NCI-H146 (cell line): ENCODE measurements at regions not wholly inside any gene's neighbourhood (a gene's known extent, or its start where the extent isn't known, plus 50 kb on each side); places are given as distances from the start of the nearest gene placed in this dataset.
A peak's percentile ranks its signal among the peaks of the same experiment; 100 is the strongest.
"Not testable (repeated sequence)": the region's sequence is repeated elsewhere in the genome, so short reads cannot be mapped to it uniquely, and the experiment has no call there.

Experiments used
- DNase-seq: peaks from one replicate; lab custom pipeline; 2025; lab: John Stamatoyannopoulos, UW

GRCh38 chr6:18527836-18528743 lies 140.9 kb downstream of the RNF144B start:
- peak; percentile 63 for DNase-seq

- no peak for DNase-seq
Measured at GRCh38 chr6:18530201-18530600, 143.1 kb downstream of the RNF144B start.

DNA sequence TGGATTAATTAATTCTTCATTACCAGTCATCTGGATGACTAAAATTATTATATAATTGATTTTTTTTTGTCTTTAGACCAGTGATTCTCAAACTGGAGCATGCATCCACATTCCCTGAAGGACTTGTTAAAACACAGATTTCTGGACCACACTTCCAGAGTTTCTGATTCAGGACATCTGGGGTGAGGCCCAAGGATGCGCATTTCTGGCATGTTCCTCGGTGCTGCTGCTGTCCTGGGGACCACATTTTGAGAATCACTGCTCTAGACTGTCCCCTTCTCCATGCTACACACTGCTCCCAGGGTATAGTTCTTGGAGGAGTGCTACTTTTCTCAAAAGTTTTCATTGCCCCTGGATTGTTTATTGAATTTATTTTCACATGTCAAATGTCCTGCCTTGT lies 145.0 kb downstream of the RNF144B start:
- DNase-seq: no peak

- DNase-seq: no peak
Measured at GRCh38 chr6:18533793-18534192, 146.6 kb downstream of the RNF144B start.

- DNase-seq: peak; percentile 53
Measured at GRCh38 chr6:18536591-18537055, 149.5 kb downstream of the RNF144B start.

DNA sequence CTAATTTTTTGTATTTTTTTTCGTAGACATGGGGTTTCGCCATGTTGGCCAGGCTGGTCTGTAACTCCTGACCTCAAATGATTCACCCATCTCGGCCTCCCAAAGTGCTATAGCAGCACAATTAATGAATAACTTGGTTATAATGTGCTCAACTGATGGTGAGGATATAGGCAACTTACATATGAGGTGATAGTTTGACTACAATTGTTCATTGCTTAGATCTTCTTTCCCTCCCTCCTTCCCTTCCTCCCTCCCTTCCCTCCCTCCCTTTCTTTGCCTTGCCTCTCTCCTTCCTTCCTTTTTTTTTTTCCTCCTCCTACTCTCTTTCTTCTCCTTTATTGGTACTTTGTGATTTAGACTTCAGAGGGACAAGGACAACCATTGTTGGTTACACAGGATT lies 151.2 kb downstream of the RNF144B start:
- no peak for DNase-seq

- no peak for DNase-seq
Measured at GRCh38 chr6:18543051-18543450, 155.9 kb downstream of the RNF144B start.

DNA sequence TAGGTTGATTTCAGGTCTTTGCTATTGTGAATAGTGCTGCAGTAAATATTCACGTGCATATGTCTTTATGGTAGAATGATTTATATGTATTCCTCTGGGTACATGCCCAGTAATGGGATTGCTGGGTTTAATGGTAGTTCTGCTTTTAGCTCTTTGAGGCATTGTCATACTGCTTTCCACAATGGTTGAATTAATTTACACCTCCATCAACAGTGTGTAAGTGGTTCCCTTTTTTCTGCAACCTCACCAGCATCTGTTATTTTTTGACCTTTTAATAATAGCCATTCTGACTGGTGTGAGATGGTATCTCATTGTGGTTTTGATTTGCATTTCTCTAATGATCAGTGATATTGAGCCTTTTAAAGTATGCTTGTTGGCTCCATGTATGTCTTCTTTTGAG lies 158.0 kb downstream of the RNF144B start:
- not testable (repeated sequence) for DNase-seq

DNA sequence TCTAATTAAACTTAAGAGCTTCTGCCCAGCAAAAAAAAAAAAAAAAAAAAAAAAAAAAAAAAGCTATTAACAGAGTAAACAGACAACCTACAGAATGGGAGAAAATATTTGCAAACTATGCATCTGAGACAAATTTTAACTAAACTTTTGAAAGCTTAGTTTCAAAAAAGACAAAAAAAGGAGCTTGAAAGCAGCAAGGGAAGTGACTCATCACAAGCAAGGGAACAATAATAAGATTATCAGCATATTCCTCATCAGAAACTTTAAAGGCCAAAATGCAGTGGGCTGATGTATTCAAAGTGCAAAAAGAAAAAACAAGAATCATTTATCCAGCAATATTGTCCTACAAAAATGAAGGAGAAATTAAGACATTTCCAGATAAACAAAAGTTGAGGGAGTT lies 158.6 kb downstream of the RNF144B start:
- no peak for DNase-seq

GRCh38 chr6:18550119-18550518 lies 163.0 kb downstream of the RNF144B start:
- DNase-seq: no peak

DNA sequence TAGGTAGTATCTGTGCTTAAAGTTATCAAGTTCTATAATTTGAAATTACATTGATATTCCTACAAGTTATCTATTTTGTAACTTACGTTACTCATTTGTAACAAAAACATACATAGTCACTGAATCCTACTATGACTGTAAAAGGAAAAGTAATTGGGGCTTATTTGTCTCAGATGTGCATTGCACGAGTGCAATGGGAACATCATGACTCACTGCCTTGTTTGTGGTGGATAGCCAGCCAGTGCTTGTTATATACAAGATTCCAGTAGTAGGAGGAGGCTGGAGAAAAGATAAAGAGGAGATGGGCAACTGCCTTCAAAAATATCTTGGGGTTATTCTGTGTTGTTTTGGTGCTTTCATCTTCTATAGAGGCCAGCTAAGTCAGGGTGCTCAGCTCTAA lies 164.1 kb downstream of the RNF144B start:
- no peak for DNase-seq

DNA sequence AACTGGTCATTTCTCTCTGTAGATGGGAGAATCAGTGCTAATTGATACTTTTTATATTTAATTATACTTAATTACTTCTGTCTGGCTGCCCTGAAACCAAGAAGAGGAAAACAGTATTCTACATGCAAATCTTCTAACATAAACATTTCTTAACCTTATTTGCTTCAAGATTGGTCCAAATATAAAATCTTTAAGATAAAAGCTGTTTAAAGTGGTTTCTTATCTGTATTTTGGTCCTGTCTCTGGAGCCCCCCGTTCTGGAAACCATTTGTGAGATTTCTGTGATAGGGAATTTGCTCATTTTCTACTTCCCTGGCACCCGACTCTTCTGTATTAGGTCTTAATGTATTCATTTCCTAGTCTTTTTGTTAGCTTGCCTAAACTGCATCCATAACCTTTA lies 168.6 kb downstream of the RNF144B start:
- DNase-seq: no peak

- no peak for DNase-seq
Measured at GRCh38 chr6:18561037-18561750, 174.0 kb downstream of the RNF144B start.

DNA sequence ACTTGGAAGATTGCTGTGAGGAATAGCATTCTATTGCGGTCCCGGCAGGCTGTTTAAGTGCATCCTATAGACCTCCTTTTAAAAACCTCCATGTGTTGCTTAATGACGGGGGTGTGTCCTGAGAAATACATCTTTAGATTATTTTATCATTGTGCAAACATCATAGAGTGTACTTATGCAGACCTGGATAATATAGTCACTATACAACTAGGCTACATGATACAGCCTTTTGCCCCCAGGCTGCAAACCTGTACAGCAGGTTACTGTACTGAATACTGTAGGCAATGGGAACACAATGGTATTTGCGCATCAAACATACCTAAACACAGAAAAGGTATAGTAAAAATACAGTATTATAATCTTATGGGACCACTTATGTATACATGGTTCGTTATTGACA lies 175.6 kb downstream of the RNF144B start:
- DNase-seq: peak; percentile 48

GRCh38 chr6:18564775-18565174 lies 177.6 kb downstream of the RNF144B start:
- no peak for DNase-seq

DNA sequence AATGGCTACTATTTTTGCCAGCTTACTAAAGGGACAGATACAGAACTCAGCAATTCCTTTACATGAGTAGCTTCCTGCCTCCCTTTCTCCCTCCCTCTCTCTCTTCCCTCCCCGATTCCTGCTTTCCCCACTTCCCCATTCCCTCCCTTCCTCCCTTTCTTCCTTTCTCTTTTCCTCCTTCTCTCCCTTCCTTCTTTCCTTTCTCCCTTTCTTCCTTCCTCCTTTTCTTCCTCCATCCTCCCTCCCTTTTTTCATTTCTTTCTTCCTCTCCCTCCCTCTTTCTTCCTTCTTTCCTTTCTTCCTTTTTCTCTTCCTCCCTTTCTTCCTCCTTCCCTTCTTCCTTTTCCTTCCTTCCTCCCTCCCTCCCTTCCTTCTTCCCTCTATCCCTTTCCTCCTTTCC lies 178.1 kb downstream of the RNF144B start:
- no peak for DNase-seq

GRCh38 chr6:18567380-18567779 lies 180.2 kb downstream of the RNF144B start:
- DNase-seq: no peak

DNA sequence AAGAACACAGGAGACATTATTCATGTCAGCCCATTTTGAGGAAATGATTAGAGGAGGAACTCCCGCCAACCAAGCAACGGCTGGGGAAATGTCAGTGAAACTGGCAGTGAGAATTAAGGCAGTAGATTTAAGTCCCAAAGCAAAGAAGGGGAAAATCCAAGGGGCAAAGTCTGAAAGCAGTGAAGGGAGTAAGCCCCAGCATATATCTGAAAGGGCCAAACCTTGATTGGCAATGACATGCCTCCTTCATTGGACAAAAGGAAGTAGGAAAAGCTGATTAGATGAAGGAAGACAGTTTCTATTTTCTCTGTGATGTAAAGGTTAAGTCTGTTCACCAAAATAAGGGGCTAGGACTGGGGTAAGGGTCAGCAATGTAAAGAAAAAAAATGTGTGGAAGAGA lies 190.3 kb downstream of the RNF144B start:
- DNase-seq: no peak

- DNase-seq: no peak
Measured at GRCh38 chr6:18579166-18579565, 192.0 kb downstream of the RNF144B start.

DNA sequence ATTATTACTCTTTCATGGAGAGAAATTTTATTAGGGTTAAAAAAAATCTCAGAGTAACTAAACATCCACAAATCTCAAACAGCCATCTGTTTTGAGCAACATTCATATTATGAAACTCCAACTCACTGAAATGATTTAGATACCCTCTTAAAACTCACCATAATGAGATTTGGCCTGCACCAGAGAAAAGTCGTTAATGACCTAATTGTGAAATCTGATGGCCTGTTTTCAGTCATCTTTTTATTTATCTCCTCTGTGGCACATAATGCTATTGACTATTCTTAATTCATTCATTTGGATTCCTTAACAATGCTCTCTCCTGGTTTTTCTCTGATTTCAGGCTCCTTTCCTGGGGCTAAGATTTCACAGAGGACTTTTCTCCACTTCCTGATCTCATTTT lies 192.7 kb downstream of the RNF144B start:
- no peak for DNase-seq

GRCh38 chr6:18584372-18584771 lies 197.2 kb downstream of the RNF144B start:
- DNase-seq: no peak

GRCh38 chr6:18585032-18585573 lies 198.0 kb downstream of the RNF144B start:
- DNase-seq: peak; percentile 67

DNA sequence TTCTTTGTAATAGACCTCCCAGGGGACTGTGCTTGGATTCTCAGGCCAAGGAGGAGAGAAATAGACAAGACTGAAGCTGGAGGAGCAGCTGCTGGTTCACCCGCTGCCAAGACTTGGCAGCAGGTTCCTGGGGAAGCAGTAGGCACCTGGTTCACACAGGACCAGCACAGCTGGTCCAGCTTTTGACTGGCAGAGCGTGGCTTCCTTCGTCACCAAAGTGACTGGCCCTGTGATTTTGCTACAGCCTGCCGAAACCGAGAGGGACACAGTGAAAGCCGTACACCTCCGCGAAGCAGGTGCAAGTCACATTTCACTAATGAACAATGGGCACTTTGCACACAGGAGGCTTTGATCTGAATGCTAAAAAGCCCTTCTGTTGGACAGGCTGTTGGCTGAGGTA lies 199.0 kb downstream of the RNF144B start:
- DNase-seq: peak; percentile 38
